Type B pancreatic cell (in vitro differentiated cells): ENCODE measurements at regions not wholly inside any gene's neighbourhood (a gene's known extent, or its start where the extent isn't known, plus 50 kb on each side); places are given as distances from the start of the nearest gene placed in this dataset.

Source experiments
- DNase-seq: peaks from one replicate; pipeline ENCODE4 v3.0.0; 2021; ENCODE audit warnings: mixed read lengths; ENCODE audit not compliant: unreplicated experiment; ENCODE audit errors: extremely low spot score
- H3K27ac Mint-ChIP-seq: 2 replicates; pipeline ENCODE4 v1.8.0; 2021; ENCODE audit warnings: mild to moderate bottlenecking, mixed read lengths
- H3K27me3 Mint-ChIP-seq: 2 replicates; pipeline ENCODE4 v1.8.0; 2021; ENCODE audit warnings: mixed read lengths
- H3K36me3 Mint-ChIP-seq: 2 replicates; pipeline ENCODE4 v1.8.0; 2021; ENCODE audit warnings: mixed read lengths
- H3K4me1 Mint-ChIP-seq: one replicate; pipeline ENCODE4 v1.8.0; 2021; ENCODE audit warnings: mixed read lengths; ENCODE audit not compliant: unreplicated experiment
- H3K4me3 Mint-ChIP-seq: 2 replicates; pipeline ENCODE4 v1.8.0; 2021; ENCODE audit warnings: mild to moderate bottlenecking, mixed read lengths
- H3K9me3 Mint-ChIP-seq: 2 replicates; pipeline ENCODE4 v1.8.0; 2021; ENCODE audit warnings: mixed read lengths
- CTCF ChIP-seq: fragments of 200-600 bp; sonication (generic); conservative IDR thresholded peaks from 2 replicates; pipeline ENCODE4 v1.5.0; 2021; ENCODE audit warnings: antibody characterized with exemption, mild to moderate bottlenecking

- no peaks in the 10 kb centered on the region for H3K9me3 Mint-ChIP-seq
- H3K36me3 Mint-ChIP-seq: no peaks in the 10 kb centered on the region
- no peaks in the 10 kb centered on the region for H3K27me3 Mint-ChIP-seq
- H3K27ac Mint-ChIP-seq: no peak overlapping the region
- no peak for DNase-seq
- H3K4me1 Mint-ChIP-seq: peaks cover 22% of the 10 kb centered on the region
- H3K4me3 Mint-ChIP-seq: no peak overlapping the region
- TF ChIP-seq CTCF: no peak
Measured at GRCh38 chr11:128055576-128056217, 531.7 kb downstream of the ETS1 start.

- H3K27ac Mint-ChIP-seq: no peak overlapping the region
- no peak overlapping the region for H3K4me3 Mint-ChIP-seq
- no peaks in the 10 kb centered on the region for H3K36me3 Mint-ChIP-seq
- no peaks in the 10 kb centered on the region for H3K27me3 Mint-ChIP-seq
- peaks cover 22% of the 10 kb centered on the region for H3K4me1 Mint-ChIP-seq
- H3K9me3 Mint-ChIP-seq: no peaks in the 10 kb centered on the region
- no peak for TF ChIP-seq CTCF
- DNase-seq: no peak
Measured at GRCh38 chr11:128053981-128054931, 533.1 kb downstream of the ETS1 start.

GRCh38 chr11:128052912-128053641 is 534.3 kb downstream of the ETS1 start:
- DNase-seq: no peak
- Mint-ChIP-seq H3K27ac (no peak overlapping the region), H3K4me1 (peaks cover 22% of the 10 kb centered on the region), H3K4me3 (peak overlapping the region; percentile 17), H3K36me3 (no peaks in the 10 kb centered on the region), H3K27me3 (no peaks in the 10 kb centered on the region), H3K9me3 (no peaks in the 10 kb centered on the region)
- TF ChIP-seq CTCF: no peak

GRCh38 chr11:128048121-128048520 is 539.2 kb downstream of the ETS1 start:
- peaks cover 15% of the 10 kb centered on the region for H3K4me1 Mint-ChIP-seq
- H3K9me3 Mint-ChIP-seq: no peaks in the 10 kb centered on the region
- H3K36me3 Mint-ChIP-seq: no peaks in the 10 kb centered on the region
- no peak overlapping the region for H3K27ac Mint-ChIP-seq
- TF ChIP-seq CTCF: no peak
- H3K27me3 Mint-ChIP-seq: no peaks in the 10 kb centered on the region
- DNase-seq: no peak
- H3K4me3 Mint-ChIP-seq: no peak overlapping the region

- H3K9me3 Mint-ChIP-seq: no peaks in the 10 kb centered on the region
- TF ChIP-seq CTCF: no peak
Measured at GRCh38 chr11:128047026-128047425, 540.3 kb downstream of the ETS1 start.

More at GRCh38 chr11:128047026-128047425, 540.3 kb downstream of the ETS1 start:
- peaks cover 16% of the 10 kb centered on the region for H3K4me1 Mint-ChIP-seq
- H3K4me3 Mint-ChIP-seq: no peak overlapping the region
- no peak overlapping the region for H3K27ac Mint-ChIP-seq
- H3K36me3 Mint-ChIP-seq: no peaks in the 10 kb centered on the region
- no peak for DNase-seq
- no peaks in the 10 kb centered on the region for H3K27me3 Mint-ChIP-seq
